Right kidney (tissue), 1 donor: ENCODE measurements at regions not wholly inside any gene's neighbourhood (a gene's known extent, or its start where the extent isn't known, plus 50 kb on each side); places are given as distances from the start of the nearest gene placed in this dataset.

Source experiments
- DNase-seq: peaks from one replicate; pipeline ENCODE4 v3.0.0-alpha.2; 2016

DNA sequence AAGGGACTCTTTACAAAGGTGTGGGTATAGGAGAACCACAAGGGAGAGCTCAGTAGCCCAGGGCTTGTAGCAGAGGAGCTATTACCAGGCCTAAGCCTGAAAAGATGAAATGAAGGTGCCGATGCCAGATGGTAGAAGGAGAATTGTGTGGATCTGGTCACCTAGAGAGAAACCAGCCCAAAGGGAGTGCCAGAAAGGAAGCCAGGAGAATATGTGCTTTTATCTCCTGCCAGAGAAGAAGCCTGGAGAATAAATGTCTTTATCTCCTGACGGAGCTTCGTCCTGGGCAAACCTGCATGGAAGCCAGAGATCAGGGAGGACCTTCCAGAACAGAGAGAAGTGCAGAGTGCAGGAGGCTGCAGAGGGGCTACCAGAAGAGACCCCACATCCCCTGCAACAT lies 142.6 kb downstream of the MED10 start:
- DNase-seq: no peak

DNA sequence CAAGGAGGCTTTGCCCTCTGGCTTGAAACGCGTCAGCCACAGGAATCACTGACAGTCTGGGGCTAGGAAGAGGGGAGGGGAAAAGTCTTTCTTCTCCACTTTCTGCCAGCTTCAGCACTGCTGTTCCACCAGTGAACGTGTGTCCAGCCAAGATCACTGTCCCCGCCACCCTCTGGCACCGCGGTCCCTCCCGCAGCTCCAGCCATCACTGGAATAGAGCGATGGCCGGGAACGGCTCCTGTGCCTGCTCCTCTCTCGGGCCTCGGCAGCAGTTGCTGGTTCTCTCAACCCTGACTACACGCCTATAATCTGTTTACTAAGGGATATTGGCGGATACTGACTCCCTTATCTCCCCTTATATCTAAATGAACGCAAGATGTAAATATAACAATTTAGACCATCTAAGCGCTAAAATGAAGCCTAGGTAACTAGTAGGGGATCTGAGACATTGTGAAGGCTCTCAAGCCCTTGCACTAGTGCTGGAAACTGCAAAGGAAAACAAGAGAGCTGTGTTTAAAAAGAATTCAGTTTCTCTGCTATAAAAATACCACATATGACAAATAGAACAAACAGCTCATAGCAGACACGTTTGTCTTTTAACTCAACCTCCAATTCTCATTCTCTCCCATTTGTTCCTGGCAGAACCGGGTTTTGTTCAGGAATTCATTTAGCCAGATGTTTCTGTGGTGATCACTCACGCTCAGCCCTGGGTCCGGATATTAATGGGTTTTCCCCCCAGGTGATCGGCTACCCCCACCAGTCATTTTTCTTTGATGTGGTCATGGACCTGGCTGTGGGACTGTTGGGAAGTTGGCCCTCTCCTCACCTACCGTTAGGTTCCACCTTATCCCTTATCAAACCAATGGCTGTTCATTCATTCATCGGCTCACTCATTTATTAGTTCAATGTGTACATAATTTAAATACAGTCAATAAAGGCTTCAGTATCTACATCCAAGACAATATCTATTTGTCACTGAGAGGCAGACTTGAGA lies 149.8 kb downstream of the MED10 start:
- no peak for DNase-seq

DNA sequence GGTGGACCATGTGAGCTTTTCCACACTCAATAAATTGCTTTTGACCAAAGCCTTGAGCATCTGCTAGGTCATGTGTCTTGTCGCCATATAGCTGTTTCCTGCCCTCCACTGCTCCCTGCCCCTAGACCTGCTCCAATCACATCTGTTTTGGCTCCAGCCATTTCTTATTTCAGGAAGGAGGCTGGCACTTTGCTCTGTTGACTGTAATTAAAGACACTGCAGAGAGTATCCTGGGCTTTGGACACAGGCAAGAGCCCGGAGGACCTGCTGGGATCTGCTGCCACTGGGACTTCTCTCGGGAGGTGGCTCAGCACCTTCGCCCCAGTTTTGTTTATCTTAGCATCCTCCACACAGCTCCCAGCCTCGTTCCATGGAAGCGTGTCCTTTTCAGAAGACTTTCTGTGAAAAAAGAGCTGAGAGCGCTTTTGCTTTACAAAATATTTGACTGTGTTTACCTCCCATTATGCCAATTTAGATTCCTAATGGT lies 153.2 kb downstream of the MED10 start:
- no peak for DNase-seq

DNA sequence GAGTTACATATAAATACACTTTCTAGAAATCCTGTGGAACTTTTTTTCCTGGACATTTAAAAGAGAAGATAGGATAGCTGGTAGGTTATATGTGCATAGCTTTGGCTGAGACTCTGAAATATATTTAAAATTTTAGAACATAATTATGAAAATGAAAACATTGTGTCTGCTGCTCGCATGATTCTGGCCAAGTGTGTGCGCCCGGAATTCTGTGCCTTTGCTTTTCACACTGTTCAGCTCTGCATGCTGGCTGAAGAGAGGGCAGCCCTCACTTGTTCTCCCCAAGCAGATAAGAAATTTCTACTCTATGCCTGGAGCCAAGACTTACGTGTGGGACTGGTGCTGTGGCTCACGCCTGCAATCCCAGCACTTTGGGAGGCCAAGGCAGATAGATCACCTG lies 153.9 kb downstream of the MED10 start:
- no peak for DNase-seq

DNA sequence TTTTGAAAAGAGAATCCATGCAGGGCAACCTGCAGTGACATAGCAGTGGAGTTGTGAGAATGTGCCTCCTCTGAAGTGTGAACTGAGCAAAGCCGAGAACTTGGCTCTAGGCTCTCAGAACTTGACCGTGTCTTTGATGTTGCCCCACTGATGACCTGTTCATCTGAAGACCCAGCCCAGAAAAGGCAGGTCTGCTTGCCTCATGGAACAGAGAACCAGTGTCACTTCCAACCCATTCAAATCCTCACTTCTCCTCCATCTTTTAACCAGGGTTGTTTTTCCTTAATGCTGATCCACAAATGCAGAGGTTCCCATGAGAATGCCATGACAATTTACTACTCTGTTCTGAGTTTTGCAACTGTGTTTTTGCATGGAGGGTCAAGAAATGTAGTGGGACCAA lies 155.4 kb downstream of the MED10 start:
- DNase-seq: no peak

DNA sequence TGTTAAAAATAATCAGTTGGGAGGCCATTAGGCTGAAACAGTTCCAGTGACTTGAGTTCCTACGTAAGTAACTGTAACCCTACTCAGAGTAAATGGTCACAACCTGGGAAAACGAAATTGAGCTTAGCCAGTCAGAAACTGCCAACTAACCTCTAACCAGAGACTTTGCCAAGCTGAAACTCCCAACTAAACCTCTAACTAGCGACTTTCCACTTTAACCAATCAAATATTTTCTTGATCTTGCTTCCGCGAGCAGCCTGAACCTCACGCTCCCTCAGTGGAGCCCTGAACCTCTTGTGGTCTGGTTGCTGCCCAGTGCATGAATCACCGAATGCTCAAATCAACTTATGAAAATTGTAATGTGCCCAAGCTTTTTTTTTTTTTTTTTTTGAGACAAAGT lies 156.2 kb downstream of the MED10 start:
- DNase-seq: no peak

DNA sequence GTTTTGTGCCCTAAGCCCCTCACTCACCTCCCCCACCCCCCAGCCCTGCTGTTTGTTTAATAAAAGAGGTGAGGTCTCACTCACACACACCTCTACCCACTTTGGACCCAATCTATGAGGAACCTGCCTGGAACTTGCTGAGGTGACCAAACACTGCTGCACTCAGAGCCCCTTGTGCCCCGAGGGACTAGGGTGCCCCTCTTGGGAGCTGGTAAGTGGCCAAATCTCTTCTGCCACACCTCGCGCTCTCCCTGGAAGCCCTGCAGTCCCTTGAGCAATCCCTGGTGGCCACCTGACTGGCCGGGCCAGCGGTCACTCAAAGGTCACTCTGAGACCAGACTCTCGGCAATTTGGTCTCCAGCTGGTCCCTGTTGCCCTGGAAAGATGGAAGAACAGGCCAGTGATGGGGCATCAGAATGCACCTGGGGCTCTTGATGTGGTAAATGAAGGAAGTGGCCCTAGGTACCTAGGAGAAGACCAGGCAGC lies 157.2 kb downstream of the MED10 start:
- no peak for DNase-seq

DNA sequence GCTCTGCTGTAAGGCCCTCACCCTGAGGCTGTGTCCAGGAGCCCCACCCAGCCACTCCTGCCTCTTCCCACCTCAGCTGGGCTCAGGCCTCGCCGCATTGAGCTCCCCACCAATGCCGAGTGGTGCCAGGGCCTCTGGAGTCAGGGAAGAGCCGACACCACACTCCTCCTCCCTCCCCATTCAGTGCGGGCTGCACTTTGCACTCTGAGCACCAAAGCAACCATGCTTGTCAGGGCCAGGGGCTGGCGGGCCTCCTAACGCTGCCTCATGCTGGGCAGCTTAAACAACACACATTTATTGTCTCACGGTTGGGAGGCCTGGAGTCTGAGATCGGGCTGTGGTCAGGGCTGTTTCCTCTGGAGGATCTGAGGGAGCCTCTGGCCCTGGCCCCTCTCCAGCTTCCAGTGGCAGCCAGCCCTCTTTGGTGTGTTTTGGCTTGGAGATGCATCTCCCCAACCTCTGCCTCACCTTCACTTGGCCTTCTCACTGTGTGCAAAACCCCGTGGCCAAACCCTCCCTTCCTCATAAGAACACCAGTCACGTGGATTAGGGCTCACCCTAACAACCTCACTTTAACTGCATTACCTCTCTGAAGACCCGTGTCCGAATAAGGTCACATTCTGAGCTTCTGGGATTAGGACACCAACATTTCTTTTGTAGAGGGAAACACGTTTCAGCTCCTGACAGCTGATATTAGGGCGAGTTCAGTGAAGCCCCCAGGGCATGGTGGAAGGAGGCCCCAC lies 157.8 kb downstream of the MED10 start:
- no peak for DNase-seq

DNA sequence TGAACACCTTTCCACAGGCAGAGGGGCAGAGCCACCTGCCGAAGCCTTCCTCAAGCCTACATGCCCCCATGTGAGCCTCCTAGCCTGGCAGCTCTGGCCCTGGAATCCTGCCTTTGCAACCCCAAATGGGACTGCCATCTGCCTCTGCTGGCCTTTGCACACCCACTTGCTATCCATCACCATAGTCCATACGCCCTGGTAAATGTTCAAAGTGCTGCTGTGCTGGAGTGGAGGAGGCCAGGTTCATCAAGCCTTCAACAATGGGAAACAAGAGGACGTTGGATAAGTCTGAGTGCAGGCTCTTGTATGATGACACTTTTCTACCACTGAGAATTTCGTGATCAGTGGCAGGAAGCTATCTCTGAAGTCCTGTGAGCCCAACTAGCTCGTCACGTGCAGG lies 159.8 kb downstream of the MED10 start:
- DNase-seq: no peak

DNA sequence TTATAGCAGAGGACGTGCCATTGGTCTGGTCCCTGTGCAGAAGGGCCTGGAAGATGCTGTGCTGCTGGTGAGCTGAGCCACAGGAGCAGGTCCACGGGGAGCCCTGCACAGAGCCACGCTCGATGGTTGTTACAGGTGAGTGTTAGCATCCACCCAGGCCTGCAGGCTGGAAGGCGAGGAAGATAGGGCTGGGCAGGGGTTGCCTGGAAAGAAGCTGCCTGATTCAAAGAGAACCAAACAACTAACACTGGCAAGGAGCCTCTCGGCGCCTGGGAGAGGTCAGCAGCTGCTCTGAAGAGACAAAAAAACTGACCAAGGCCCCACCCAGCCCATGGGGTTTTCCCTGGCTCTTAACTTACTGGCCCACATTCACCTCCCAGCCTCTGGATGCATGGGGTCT lies 160.2 kb downstream of the MED10 start:
- DNase-seq: no peak

DNA sequence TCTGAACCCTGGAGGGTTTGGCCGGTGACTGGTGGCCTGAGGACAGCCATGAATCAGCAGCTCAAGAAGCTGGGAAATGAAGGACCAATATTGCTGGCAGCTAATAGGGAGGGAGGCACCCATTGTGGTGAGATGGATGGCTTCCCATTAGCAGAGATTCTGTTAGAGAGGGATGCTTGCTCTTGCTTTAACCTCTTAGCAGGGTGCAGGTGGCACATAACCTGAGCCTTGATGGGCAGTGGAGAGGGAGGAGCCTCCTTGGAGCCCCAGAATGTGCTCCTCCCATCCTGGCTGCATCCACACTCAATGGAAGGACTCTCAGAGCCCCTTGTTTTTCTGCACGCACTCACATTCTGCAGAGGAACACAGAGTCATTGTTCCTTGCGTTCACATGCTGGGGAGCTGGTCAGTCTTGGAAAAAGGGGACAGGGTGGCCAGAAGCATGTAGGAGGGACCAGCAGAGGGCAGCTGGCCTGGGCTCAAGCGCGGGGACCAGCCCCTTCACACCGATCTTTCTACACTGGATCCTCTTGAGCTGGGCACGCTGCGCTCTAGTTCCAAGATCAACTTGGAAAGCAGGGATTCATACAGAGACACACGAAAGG lies 161.8 kb downstream of the MED10 start:
- no peak for DNase-seq

DNA sequence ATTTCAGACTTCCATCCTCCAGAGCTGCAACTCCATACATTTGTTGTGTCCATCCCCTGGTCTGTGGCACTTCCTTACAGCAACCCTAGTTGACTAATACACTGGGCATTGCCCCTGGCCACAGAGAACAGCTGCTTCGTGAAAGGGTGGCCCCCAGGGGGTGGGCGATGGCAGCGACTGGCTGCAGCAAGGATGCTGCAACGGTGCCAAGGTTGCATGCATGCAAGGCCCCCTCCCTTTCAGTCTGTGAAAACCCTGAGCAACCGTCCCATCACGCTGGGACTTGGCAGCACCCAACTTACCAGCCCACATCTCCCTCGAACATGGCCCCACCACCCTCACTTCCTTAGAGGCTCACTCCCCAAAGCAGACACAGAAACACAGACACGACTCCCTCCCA lies 162.5 kb downstream of the MED10 start:
- no peak for DNase-seq

DNA sequence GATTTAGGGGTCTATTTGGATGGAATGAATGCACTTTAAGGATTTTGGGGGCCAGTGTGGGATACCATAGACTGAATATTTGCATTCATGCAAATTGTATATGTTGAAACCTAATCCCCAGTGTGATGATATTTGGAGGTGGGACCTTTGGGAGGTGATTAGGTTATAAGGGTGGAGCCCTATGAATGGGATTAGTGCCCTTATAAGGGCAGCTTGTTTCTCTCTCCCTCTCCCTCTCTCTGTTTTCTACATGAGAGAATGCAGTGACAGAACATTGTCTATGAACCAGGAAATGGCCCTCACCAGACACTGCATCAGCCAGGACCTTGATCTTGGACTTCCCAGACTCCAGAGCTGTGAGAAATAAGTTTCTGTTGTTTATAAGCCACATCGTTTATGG lies 166.1 kb downstream of the MED10 start:
- no peak for DNase-seq

DNA sequence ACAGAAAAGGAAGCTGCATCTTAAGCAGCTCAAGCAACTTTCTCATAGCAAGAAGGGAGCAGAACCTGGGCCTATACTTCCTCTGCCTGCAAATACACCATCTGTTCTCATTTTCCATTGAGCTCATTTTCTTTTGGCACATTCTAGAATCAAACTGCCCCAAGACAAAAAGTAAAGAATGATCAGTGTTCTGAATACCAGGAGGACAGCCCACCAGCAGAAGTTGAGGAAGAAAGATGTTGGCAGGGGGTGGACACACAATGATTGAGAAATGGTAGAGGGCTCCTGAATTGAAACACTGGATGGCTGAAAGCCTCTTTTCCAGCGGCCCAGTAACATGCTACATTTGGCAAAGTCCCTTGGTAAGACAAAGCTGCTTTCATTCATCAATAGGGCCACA lies 171.8 kb downstream of the MED10 start:
- DNase-seq: no peak

DNA sequence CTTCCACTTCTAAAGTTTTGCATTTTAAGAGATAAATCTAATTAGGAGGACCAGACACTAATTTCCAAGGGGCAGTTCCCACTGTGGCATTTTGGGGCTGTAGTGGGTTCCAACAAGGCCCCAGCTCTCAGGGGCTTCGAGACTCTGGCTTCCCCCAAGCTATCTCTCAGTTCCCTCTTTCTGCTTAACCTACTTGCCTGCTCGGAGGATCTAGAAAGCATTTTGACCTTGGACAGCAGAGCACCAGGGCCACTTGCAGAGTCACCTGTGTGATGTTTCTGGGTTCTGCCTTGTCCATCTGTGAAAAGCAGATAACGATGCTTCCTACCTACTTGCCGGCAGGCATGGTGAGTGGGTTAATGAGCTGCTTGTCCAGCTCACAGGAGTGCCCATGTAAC lies 175.4 kb downstream of the MED10 start:
- no peak for DNase-seq

DNA sequence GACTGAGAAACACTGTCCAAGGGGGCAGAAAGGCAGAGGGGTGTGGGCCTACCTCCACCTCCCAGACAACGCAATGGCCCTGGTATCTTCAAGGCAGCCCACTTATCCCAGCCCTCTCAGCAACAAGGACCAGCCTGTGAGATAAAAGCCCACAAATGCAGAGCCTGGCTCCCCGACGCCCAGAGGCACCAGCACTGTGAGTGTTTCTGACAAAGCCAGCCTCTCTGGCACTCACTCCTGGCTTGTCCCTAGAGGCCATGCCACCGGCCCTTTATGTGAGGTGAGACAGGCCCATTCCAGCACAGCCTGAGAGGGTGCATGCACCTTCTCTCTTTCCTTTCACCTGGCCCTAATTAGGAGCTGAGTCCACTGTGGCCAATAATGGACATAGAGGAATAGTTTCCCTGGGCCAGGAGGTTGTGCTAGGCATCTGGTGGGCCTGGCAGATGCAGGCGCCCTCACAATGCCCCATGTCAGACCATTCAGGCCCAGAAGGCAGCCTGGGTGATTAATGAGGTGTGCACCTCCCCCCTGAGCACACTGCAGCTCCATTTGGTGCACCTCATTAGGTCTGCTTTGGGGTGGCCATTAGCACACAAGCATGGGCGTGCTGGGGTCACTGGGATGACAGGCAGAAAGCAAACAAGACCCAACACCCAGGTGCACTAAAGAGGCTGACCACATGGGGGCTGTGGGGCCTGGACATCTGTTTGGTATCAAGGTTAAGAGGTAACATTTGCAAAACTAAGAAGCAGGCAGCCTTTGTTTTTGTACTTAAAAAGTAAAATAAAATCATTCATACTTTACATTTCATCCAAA lies 176.0 kb downstream of the MED10 start:
- no peak for DNase-seq

DNA sequence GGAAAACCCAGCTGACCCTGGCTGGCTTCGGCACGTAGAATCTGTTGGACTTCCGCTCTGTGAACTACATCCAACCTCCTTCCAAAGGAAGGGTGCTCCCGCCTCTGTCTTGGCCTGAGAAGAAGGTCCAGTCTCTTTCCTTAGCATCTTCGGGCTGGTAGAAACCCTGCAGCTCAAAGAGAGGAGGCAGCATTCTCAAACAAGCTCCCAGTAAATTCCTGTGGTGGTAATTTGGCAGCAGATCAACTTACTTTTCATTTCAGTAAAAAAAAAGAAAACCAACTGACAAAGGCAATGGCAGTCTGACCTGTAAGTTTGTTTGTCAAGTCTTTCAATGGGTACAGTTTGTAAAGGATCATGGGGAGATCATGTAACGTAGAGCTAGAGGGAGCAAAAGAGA lies 176.7 kb downstream of the MED10 start:
- DNase-seq: no peak

DNA sequence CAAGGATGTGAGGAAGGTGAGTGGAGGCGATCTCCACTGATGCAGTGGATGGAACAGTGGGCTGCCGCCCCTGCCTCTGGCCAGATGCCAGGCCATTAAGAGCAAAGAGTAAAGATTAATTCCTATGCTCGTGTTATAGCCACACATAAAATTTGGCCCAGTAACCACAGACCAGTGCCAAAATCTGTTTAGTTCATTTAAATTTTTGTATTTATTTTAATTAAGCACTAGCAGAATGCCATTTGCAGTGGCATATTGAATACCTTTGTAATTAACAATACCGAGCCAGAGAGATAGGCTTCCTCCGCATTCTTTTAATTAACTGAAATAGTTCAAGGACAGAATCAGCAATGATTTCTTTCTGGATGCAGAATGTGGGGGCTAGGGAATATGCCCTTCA lies 179.8 kb downstream of the MED10 start:
- no peak for DNase-seq

DNA sequence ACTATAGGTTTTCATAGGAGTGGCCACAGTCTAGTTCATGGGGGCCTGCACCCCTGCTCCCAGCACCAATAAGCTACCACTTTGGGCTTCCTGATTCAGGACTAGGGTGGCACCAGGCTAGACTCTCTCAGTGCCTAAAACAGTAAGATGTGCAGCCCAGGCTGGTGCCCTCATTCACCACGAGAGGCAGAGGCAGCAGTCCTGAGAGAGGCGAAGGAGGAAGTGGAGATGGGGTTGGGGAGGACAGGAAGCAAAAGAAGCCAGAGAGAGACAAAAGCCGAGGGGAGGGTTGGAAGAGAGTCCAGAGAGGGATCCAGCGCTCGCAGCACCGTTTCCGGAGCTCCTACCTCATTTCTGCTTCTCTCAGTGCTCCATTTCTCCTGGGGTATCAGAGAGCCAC lies 180.9 kb downstream of the MED10 start:
- no peak for DNase-seq

DNA sequence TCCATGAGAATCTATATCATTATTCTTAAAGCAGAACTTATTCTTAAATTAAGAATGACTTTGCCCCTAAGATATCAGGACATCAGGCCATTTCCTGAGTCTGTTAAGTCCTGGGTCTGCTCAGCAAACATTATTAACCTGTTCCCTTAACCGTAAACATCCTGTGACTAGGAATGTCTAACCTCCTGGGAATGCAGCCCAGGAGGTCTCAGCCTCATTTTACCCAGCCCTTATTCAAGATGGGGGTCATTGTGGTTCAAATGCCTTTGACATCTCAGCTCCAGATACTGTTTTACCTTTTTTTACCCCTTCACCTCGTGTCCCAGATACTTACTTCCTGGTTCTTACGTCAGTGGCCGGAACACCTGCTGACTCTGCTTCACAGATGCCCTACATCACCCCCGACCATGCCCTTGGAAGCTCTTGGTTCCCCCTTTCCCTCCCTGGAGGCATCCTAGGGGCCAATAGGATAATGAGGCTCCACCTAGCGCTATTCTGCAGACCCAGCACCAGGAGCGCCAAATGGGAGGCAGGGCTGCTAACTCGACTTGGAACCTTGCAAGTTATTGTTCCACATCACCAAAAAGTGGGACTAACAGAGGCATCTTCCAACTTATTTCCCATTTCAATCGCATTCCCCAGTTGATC lies 182.5 kb downstream of the MED10 start:
- no peak for DNase-seq

DNA sequence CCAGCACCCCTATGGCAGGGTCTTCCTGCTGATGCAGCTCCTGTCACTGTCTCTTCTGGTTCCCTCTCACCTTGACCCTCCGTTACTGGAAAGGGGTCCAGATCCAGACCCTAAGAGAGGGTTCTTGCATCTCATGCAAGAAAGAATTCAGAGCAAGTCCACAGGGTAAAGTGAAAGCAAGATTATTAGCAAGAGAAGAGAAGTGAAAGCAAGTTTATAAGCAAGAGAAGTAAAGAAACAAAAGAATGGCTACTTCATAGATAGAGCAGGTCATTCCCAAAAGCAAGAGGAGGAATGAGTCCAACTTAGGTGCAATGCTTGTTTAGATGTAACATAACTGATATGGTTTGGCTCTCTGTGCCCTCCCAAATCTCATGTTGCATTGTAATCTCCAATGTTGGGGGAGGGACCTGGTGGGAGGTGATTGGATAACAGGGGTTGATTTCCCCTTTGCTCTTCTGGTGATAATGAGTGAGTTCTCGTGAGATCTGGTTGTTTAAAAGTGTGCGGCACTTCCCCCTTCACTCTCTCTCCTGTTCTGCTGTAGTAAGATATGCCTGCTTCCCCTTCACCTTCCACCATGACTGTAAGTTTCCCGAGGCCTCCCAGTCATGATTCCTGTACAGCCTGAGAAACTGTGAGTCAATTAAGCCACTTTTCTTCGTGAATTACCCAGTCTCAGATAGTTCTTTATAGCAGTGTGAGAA lies 183.3 kb downstream of the MED10 start:
- no peak for DNase-seq
